CD4-positive, alpha-beta T cell (primary cell): ENCODE measurements at regions not wholly inside any gene's neighbourhood (a gene's known extent, or its start where the extent isn't known, plus 50 kb on each side); places are given as distances from the start of the nearest gene placed in this dataset.

Experiments
- ATAC-seq: fragments of 200-7000 bp; cut with Tn5 transposase; one replicate; pipeline ENCODE4 v1.10.0; 2022; ENCODE audit warnings: mild to moderate bottlenecking; ENCODE audit not compliant: poor library complexity
- CTCF ChIA-PET: fragments of 350-600 bp; sonication (Branson Sonifier 250); formaldehyde crosslinking; loops from one replicate; lab custom pipeline; 2021; ENCODE audit warnings: antibody characterized with exemption, inconsistent platforms; lab: Charles Lee
- POLR2A ChIA-PET: fragments of 350-600 bp; sonication (Branson Sonifier 250); formaldehyde crosslinking; loops from one replicate; lab custom pipeline; 2021; ENCODE audit warnings: antibody characterized with exemption, inconsistent platforms; lab: Charles Lee
- DNase-seq, 14 experiments: peaks; one replicate each; pipeline ENCODE4 v3.0.0-alpha.2; 2013 to 2020; ENCODE audit warnings: mixed read lengths in 2 of 14
- H3K27ac ChIP-seq, 2 donors: one replicate each; pipeline versions ENCODE4 v1.5.1 to v1.7.0; 2013; ENCODE audit warnings: low read length in 2 of 2, low read depth in 1 of 2, mild to moderate bottlenecking in 1 of 2
- H3K27me3 ChIP-seq, 2 experiments: 1 replicate in 1 of 2; 2 replicates in 1 of 2; pipeline versions ENCODE4 v1.6.1 to v1.7.0; 2013; ENCODE audit warnings: low read length in 2 of 2, control low read depth in 1 of 2, mild to moderate bottlenecking in 1 of 2, moderate library complexity in 1 of 2; ENCODE audit not compliant: insufficient read depth in 2 of 2, control insufficient read depth in 1 of 2
- H3K36me3 ChIP-seq: one replicate; pipeline ENCODE4 v1.6.1; 2013; ENCODE audit warnings: low read length, control low read depth; ENCODE audit not compliant: insufficient read depth
- H3K4me1 ChIP-seq: one replicate; pipeline ENCODE4 v1.6.1; 2013; ENCODE audit warnings: low read length, control low read depth; ENCODE audit not compliant: insufficient read depth
- H3K4me3 ChIP-seq: one replicate; pipeline ENCODE4 v1.5.1; 2013; ENCODE audit warnings: mild to moderate bottlenecking, low read length, moderate library complexity
- H3K9me3 ChIP-seq, 2 experiments: 1 replicate in 1 of 2; 2 replicates in 1 of 2; pipeline versions ENCODE4 v1.6.1 to v1.7.0; 2013; ENCODE audit warnings: low read length in 2 of 2, mild to moderate bottlenecking in 2 of 2, control low read depth in 1 of 2, moderate library complexity in 1 of 2; ENCODE audit not compliant: control insufficient read depth in 1 of 2, insufficient read depth in 1 of 2
- H3K27ac Mint-ChIP-seq: one replicate; pipeline ENCODE4 v1.8.0; 2020; ENCODE audit warnings: mixed read lengths
- H3K27me3 Mint-ChIP-seq: one replicate; pipeline ENCODE4 v1.8.0; 2021; ENCODE audit warnings: mixed read lengths
- H3K36me3 Mint-ChIP-seq: one replicate; pipeline ENCODE4 v1.8.0; 2021; ENCODE audit warnings: low read depth, mixed read lengths
- H3K4me1 Mint-ChIP-seq: one replicate; pipeline ENCODE4 v1.8.0; 2021; ENCODE audit warnings: low read depth, mixed read lengths
- H3K4me3 Mint-ChIP-seq: one replicate; pipeline ENCODE4 v1.8.0; 2020; ENCODE audit warnings: mild to moderate bottlenecking, mixed read lengths
- H3K9me3 Mint-ChIP-seq: one replicate; pipeline ENCODE4 v1.8.0; 2020; ENCODE audit warnings: mixed read lengths
- CTCF ChIP-seq: fragments of 200-600 bp; IDR thresholded peaks from one replicate; pipeline ENCODE4 v1.8.0; 2022; ENCODE audit warnings: antibody characterized with exemption, mild to moderate bottlenecking
- intact Hi-C, 2 experiments: fragments of 100-400 bp; cut with DNase I in 1 of 2; cut with micrococcal nuclease in 1 of 2; formaldehyde crosslinking; loops; one replicate each; pipeline versions ENCODE4 v1.15.1 to v1.9.0; 2023 to 2025; cut with DNase I, micrococcal nuclease

- CTCF ChIA-PET: no interaction called here
- intact Hi-C loops: no loop called here
- Histone ChIP-seq H3K36me3 (no peaks in the 10 kb centered on the region), H3K9me3 (no peaks in the 10 kb centered on the region), H3K4me3 (no peak overlapping the region), H3K4me1 (no peaks in the 10 kb centered on the region), H3K27ac (no peak overlapping the region), H3K27me3 (no peaks in the 10 kb centered on the region)
- no peak overlapping the region for H3K4me3 Mint-ChIP-seq
- no peak overlapping the region for H3K27ac Mint-ChIP-seq
- TF ChIP-seq CTCF: no peak
- no peaks in the 10 kb centered on the region for H3K27me3 Mint-ChIP-seq
- ATAC-seq (no peak), DNase-seq (no peak)
- no peaks in the 10 kb centered on the region for H3K9me3 Mint-ChIP-seq
- H3K4me1 Mint-ChIP-seq: no peaks in the 10 kb centered on the region
- no peaks in the 10 kb centered on the region for H3K36me3 Mint-ChIP-seq
- POLR2A ChIA-PET: interaction anchor here (0.6 kb wide), 1 partner anchor 1073 kb away, joined by 3 read pairs; no protein-coding TSS in a partner anchor
These were observed 333.3 kb upstream of the HSF2 start for GRCh38 chr6:122066200-122066599.

DNA sequence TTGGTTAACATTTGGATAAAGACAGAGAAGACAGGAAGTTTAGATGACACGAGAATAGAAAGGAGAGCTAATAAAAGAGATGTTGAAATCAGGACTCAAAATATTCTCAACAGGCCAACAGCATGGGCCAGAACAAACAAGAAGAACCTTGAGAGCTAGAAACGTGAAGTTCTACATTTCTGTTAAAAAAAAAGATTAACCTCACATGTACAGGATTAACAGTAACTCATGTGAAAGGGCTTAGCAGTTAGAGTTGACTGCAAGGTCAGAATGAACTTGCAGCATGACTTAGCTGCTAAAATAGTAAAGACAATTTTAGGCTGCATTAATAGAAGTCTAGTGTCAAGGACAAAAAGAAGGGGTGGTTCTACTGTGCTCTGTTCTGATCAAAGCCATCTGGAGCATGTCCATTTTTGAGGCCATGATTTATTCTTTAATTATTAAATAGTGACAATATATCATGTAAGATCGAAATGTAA lies 331.1 kb upstream of the HSF2 start:
- no peaks in the 10 kb centered on the region for H3K27me3 Mint-ChIP-seq
- no peaks in the 10 kb centered on the region for H3K36me3 Mint-ChIP-seq
- intact Hi-C loops: no loop called here
- H3K9me3 Mint-ChIP-seq: no peaks in the 10 kb centered on the region
- ChIA-PET POLR2A (no interaction called here), CTCF (no interaction called here)
- DNase-seq: no peak
- ATAC-seq: no peak
- H3K4me3 Mint-ChIP-seq: no peak overlapping the region
- no peak overlapping the region for H3K27ac Mint-ChIP-seq
- Histone ChIP-seq H3K4me1 (no peaks in the 10 kb centered on the region), H3K27ac (no peak overlapping the region), H3K4me3 (no peak overlapping the region), H3K9me3 (no peaks in the 10 kb centered on the region), H3K27me3 (no peaks in the 10 kb centered on the region), H3K36me3 (no peaks in the 10 kb centered on the region)
- no peaks in the 10 kb centered on the region for H3K4me1 Mint-ChIP-seq
- no peak for TF ChIP-seq CTCF

- Mint-ChIP-seq H3K9me3 (no peaks in the 10 kb centered on the region), H3K27ac (no peak overlapping the region), H3K4me1 (no peaks in the 10 kb centered on the region), H3K36me3 (no peaks in the 10 kb centered on the region), H3K27me3 (no peaks in the 10 kb centered on the region), H3K4me3 (no peak overlapping the region)
- H3K27ac ChIP-seq: no peak overlapping the region
- no peaks in the 10 kb centered on the region for H3K27me3 ChIP-seq
- no peaks in the 10 kb centered on the region for H3K4me1 ChIP-seq
- no peaks in the 10 kb centered on the region for H3K36me3 ChIP-seq
- no peaks in the 10 kb centered on the region for H3K9me3 ChIP-seq
- no peak overlapping the region for H3K4me3 ChIP-seq
- POLR2A ChIA-PET: no interaction called here
- ATAC-seq (no peak), DNase-seq (no peak)
- CTCF ChIA-PET: no interaction called here
- no peak for TF ChIP-seq CTCF
- intact Hi-C loops: no loop called here
These were observed 329.5 kb upstream of the HSF2 start for GRCh38 chr6:122069932-122070331.
